ENCODE measurements at regions not wholly inside any gene's neighbourhood (a gene's known extent, or its start where the extent isn't known, plus 50 kb on each side); places are given as distances from the start of the nearest gene placed in this dataset.

DNA sequence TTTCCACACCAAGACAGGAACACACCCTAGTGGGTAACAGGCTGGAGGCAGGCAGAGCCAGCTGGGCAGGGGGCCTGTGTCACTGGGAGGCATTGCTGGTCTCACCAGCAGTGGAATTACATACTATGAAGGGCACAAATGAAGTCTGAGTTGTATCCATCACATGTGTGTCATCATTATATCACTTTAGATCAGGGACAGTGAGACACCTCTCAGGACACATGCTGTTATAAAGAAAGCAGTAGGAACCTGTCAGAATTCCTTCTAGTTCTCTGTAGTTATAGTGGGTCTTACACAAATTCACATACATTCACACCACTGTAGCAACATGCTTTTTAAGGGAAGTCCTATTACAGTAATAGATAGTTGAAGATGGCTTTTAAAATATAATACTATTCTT, 63.5 kb upstream of the FYN start:
- TF ChIP-seq, protein P1, sequence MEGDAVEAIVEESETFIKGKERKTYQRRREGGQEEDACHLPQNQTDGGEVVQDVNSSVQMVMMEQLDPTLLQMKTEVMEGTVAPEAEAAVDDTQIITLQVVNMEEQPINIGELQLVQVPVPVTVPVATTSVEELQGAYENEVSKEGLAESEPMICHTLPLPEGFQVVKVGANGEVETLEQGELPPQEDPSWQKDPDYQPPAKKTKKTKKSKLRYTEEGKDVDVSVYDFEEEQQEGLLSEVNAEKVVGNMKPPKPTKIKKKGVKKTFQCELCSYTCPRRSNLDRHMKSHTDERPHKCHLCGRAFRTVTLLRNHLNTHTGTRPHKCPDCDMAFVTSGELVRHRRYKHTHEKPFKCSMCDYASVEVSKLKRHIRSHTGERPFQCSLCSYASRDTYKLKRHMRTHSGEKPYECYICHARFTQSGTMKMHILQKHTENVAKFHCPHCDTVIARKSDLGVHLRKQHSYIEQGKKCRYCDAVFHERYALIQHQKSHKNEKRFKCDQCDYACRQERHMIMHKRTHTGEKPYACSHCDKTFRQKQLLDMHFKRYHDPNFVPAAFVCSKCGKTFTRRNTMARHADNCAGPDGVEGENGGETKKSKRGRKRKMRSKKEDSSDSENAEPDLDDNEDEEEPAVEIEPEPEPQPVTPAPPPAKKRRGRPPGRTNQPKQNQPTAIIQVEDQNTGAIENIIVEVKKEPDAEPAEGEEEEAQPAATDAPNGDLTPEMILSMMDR (IDR thresholded peaks at IDR 0.05), result no peak
- no peak for TF ChIP-seq POLR2A (IDR thresholded peaks at IDR 0.05)

All from testis (tissue), 2 donors.